ENCODE measurements at regions not wholly inside any gene's neighbourhood (a gene's known extent, or its start where the extent isn't known, plus 50 kb on each side); places are given as distances from the start of the nearest gene placed in this dataset.

DNA sequence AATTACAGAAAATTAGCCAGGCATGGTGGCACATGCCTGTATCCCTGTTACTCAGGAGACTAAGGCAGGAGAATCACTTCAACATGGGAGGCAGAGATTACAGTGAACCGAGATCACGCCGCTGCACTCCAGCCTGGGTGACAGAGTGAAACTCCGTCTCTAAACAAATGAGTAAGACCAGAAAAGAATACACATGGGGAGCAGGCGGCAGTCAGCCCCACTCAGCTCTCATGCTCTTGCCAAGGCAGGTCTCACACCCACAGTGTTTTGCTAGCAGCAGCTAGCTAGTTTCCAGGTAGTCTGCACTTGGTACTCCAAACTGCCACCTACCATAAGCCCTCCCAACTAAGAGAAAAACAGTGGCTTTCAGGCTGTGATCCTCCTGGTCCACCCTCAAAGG is 722.3 kb upstream of the CTNND2 start:
- TF ChIP-seq POLR2A (IDR thresholded peaks at IDR 0.05), result no peak
- TF ChIP-seq, protein P1, sequence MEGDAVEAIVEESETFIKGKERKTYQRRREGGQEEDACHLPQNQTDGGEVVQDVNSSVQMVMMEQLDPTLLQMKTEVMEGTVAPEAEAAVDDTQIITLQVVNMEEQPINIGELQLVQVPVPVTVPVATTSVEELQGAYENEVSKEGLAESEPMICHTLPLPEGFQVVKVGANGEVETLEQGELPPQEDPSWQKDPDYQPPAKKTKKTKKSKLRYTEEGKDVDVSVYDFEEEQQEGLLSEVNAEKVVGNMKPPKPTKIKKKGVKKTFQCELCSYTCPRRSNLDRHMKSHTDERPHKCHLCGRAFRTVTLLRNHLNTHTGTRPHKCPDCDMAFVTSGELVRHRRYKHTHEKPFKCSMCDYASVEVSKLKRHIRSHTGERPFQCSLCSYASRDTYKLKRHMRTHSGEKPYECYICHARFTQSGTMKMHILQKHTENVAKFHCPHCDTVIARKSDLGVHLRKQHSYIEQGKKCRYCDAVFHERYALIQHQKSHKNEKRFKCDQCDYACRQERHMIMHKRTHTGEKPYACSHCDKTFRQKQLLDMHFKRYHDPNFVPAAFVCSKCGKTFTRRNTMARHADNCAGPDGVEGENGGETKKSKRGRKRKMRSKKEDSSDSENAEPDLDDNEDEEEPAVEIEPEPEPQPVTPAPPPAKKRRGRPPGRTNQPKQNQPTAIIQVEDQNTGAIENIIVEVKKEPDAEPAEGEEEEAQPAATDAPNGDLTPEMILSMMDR (IDR thresholded peaks at IDR 0.05), result no peak
- no peak for TF ChIP-seq POLR2AphosphoS5 (IDR thresholded peaks at IDR 0.05)
- TF ChIP-seq EP300 (IDR thresholded peaks at IDR 0.05), result no peak

Measured in upper lobe of left lung (tissue), 4 donors.